SU-DHL-6 (cell line): ENCODE measurements at regions not wholly inside any gene's neighbourhood (a gene's known extent, or its start where the extent isn't known, plus 50 kb on each side); places are given as distances from the start of the nearest gene placed in this dataset.

ENCODE experiments used
- EZH2phosphoT487 ChIP-seq: fragments of 200-600 bp; sonication (generic), shearing (Covaris generic); conservative IDR thresholded peaks from 2 replicates; pipeline ENCODE4 v1.6.1; 2018; ENCODE audit warnings: mild to moderate bottlenecking, antibody characterized with exemption, low read length, moderate library complexity, mixed read lengths
- TF ChIP-seq, protein P1 (sequence below): fragments of 200-600 bp; sonication (generic); IDR thresholded peaks from one replicate; pipeline ENCODE4 v1.5.1; 2017; ENCODE audit warnings: antibody characterized with exemption, mild to moderate bottlenecking, low read length, moderate library complexity; ENCODE audit not compliant: insufficient read depth, poor library complexity, severe bottlenecking

GRCh38 chr5:124962111-124962510, 215.7 kb upstream of the ZNF608 start:
- TF ChIP-seq, protein P1, sequence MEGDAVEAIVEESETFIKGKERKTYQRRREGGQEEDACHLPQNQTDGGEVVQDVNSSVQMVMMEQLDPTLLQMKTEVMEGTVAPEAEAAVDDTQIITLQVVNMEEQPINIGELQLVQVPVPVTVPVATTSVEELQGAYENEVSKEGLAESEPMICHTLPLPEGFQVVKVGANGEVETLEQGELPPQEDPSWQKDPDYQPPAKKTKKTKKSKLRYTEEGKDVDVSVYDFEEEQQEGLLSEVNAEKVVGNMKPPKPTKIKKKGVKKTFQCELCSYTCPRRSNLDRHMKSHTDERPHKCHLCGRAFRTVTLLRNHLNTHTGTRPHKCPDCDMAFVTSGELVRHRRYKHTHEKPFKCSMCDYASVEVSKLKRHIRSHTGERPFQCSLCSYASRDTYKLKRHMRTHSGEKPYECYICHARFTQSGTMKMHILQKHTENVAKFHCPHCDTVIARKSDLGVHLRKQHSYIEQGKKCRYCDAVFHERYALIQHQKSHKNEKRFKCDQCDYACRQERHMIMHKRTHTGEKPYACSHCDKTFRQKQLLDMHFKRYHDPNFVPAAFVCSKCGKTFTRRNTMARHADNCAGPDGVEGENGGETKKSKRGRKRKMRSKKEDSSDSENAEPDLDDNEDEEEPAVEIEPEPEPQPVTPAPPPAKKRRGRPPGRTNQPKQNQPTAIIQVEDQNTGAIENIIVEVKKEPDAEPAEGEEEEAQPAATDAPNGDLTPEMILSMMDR: no peak
- no peak for TF ChIP-seq EZH2phosphoT487
